NCI-H69 (cell line): ENCODE measurements at regions not wholly inside any gene's neighbourhood (a gene's known extent, or its start where the extent isn't known, plus 50 kb on each side); places are given as distances from the start of the nearest gene placed in this dataset.
A peak's percentile ranks its signal among the peaks of the same experiment; 100 is the strongest.

Experiments
- DNase-seq: peaks from one replicate; lab custom pipeline; 2025; lab: John Stamatoyannopoulos, UW

- no peak for DNase-seq
These were observed 352.7 kb upstream of the SOX11 start for GRCh38 chr2:5339473-5339872.

- no peak for DNase-seq
These were observed 348.3 kb upstream of the SOX11 start for GRCh38 chr2:5343785-5344335.

GRCh38 chr2:5352286-5352685, 339.9 kb upstream of the SOX11 start:
- DNase-seq: peak; percentile 19

GRCh38 chr2:5353565-5353964, 338.6 kb upstream of the SOX11 start:
- no peak for DNase-seq

GRCh38 chr2:5359397-5359796, 332.8 kb upstream of the SOX11 start:
- peak; percentile 53 for DNase-seq

GRCh38 chr2:5360081-5360480, 332.1 kb upstream of the SOX11 start:
- DNase-seq: peak; percentile 4

- DNase-seq: no peak
These were observed 327.8 kb upstream of the SOX11 start for GRCh38 chr2:5364361-5364760.

- DNase-seq: peak; percentile 76
These were observed 326.2 kb upstream of the SOX11 start for GRCh38 chr2:5365871-5366461.

GRCh38 chr2:5367321-5367720, 324.9 kb upstream of the SOX11 start:
- no peak for DNase-seq

- DNase-seq: peak; percentile 8
These were observed 323.9 kb upstream of the SOX11 start for GRCh38 chr2:5368263-5368662.

GRCh38 chr2:5369510-5369909, 322.7 kb upstream of the SOX11 start:
- no peak for DNase-seq

GRCh38 chr2:5370158-5370557, 322.0 kb upstream of the SOX11 start:
- no peak for DNase-seq

- DNase-seq: peak; percentile 32
These were observed 320.0 kb upstream of the SOX11 start for GRCh38 chr2:5372141-5372540.

GRCh38 chr2:5373200-5373599, 319.0 kb upstream of the SOX11 start:
- peak; percentile 78 for DNase-seq

GRCh38 chr2:5374762-5375161, 317.4 kb upstream of the SOX11 start:
- DNase-seq: no peak

- no peak for DNase-seq
These were observed 314.9 kb upstream of the SOX11 start for GRCh38 chr2:5377323-5377722.

GRCh38 chr2:5379811-5380210, 312.4 kb upstream of the SOX11 start:
- DNase-seq: no peak

- no peak for DNase-seq
These were observed 306.6 kb upstream of the SOX11 start for GRCh38 chr2:5385596-5385995.

- peak; percentile 42 for DNase-seq
These were observed 304.8 kb upstream of the SOX11 start for GRCh38 chr2:5387406-5387805.

GRCh38 chr2:5389740-5390139, 302.4 kb upstream of the SOX11 start:
- DNase-seq: peak; percentile 10

- DNase-seq: peak; percentile 76
These were observed 300.8 kb upstream of the SOX11 start for GRCh38 chr2:5391362-5391761.

- peak; percentile 12 for DNase-seq
These were observed 299.5 kb upstream of the SOX11 start for GRCh38 chr2:5392658-5393057.

- no peak for DNase-seq
These were observed 298.7 kb upstream of the SOX11 start for GRCh38 chr2:5393474-5393873.

GRCh38 chr2:5394223-5394622, 298.0 kb upstream of the SOX11 start:
- no peak for DNase-seq
